GM18499 (cell line): ENCODE measurements at regions not wholly inside any gene's neighbourhood (a gene's known extent, or its start where the extent isn't known, plus 50 kb on each side); places are given as distances from the start of the nearest gene placed in this dataset.

ENCODE experiments used
- ATAC-seq: cut with Tn5 transposase; IDR thresholded peaks from one replicate; pipeline ENCODE4 v1.9.1; 2021; ENCODE audit warnings: moderate number of reproducible peaks; ENCODE audit not compliant: insufficient read depth, unreplicated experiment

DNA sequence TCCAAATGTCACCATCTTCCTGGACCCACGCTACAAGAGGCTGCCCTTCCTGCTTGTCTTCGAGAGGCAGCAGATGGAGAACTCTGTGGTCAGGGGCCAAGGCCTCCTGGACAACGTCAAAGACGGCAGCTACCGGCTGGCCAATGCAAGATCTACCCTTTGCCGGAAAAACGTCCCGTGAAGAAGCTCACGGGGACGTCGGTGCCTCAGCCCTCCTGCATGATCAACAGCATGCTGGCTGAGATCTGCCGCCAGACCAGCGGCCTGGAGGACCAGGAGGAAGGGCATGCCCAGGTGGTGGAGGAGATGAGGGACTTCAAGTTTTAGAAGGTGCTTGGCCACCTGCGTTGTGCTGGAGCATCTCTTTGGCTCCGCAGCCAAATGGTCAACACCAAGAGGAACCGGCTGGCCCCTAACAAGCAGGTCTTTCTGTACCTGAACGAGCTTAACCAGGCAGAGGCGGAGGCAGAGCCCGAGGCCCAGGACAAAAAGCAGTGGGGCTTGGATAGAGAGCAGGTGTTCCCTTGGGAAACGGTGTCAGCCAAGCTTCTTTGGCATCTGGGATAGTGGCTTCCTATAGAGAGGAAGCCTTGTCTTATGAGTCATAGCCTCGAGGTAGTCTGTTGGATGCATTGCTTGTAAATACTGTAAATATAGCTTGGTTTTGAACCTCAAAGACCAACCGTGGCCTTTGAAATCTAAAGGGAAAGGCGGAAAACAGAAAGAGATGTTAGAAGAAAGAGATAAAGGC is 94.8 kb upstream of the ELOVL6 start:
- ATAC-seq = no peak

- ATAC-seq = no peak
Measured at GRCh38 chr4:110290511-110290910, 92.1 kb upstream of the ELOVL6 start.

- no peak for ATAC-seq
Measured at GRCh38 chr4:110289601-110290100, 91.2 kb upstream of the ELOVL6 start.

DNA sequence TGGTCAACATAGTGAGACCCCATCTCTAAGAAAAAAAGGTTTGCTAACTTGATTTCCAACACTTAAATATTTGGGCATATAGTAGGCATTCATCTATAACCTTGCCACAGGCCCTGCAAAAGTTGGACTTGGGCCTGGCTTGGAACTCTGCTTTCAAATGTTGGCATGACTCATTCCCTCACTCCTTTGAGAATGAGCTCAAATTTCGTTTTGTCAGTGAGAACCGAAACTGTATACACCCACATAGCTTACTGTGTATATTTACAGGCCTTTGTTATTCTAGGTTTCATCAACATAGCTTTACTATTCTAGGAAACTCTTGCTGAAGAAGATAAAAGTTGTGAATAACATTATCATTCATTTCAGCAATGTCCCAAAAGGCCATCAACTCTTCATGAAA is 88.7 kb upstream of the ELOVL6 start:
- peak; percentile 99 for ATAC-seq

GRCh38 chr4:110278127-110278526 is 79.7 kb upstream of the ELOVL6 start:
- no peak for ATAC-seq

- ATAC-seq = no peak
Measured at GRCh38 chr4:110275871-110276270, 77.5 kb upstream of the ELOVL6 start.

GRCh38 chr4:110271986-110272385 is 73.6 kb upstream of the ELOVL6 start:
- ATAC-seq = no peak

GRCh38 chr4:110270492-110271197 is 72.2 kb upstream of the ELOVL6 start:
- ATAC-seq = no peak

GRCh38 chr4:110268790-110269189 is 70.4 kb upstream of the ELOVL6 start:
- ATAC-seq = no peak

DNA sequence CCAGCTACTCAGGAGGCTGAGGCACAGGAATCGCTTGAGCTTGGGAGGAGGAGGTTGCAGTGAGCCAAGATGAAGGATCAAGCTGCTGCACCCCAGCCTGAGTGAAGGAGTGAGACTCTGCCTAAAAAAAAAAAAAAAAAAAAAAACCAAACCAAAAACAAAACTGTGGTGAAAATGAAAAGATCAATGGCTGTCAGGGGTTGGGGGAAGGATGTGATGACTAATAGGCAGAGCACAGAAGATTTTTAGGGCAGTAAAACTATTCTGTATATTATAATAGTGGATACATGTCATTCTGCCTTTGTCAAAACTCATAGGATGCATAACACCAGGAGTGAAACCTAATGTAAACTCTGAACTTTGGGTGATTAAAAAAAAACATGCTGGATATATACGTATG is 69.9 kb upstream of the ELOVL6 start:
- peak; percentile 84 for ATAC-seq

- no peak for ATAC-seq
Measured at GRCh38 chr4:110266136-110266535, 67.7 kb upstream of the ELOVL6 start.

GRCh38 chr4:110265001-110265400 is 66.6 kb upstream of the ELOVL6 start:
- no peak for ATAC-seq

- no peak for ATAC-seq
Measured at GRCh38 chr4:110260299-110260698, 61.9 kb upstream of the ELOVL6 start.

DNA sequence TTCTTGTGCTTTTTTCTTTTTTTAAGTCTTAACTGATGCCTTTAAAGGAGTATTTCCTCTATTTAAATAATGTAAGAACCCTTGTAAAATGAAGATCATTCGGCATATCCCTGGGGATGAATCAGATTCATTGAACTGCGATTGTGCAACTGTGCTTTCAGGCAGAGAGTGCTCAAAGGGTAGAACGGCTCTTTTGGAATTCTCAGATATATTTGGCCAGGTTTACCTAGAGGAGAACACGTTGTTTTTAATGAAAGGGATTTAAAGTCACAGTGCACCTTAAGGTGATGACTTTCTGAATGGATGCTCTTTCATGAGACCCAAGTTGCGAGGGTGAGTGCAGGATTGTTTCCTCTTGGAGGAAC is 51.6 kb upstream of the ELOVL6 start:
- no peak for ATAC-seq

GRCh38 chr4:110248831-110249253 is 50.4 kb upstream of the ELOVL6 start:
- no peak for ATAC-seq
